WTC11 (cell line): ENCODE measurements at regions not wholly inside any gene's neighbourhood (a gene's known extent, or its start where the extent isn't known, plus 50 kb on each side); places are given as distances from the start of the nearest gene placed in this dataset.

ENCODE experiments used
- ATAC-seq: fragments of 200-7000 bp; cut with Tn5 transposase; 2 replicates; pipeline ENCODE4 v1.10.0; 2021; ENCODE audit warnings: mild to moderate bottlenecking, moderate library complexity
- CTCF ChIA-PET: fragments of 300-600 bp; sonication (Branson Sonifier 250); formaldehyde crosslinking; loops from one replicate; lab custom pipeline; 2021; ENCODE audit warnings: antibody characterized with exemption; lab: Charles Lee
- POLR2A ChIA-PET: fragments of 350-600 bp; sonication (Branson Sonifier 250); formaldehyde crosslinking; loops from one replicate; lab custom pipeline; 2021; ENCODE audit warnings: antibody characterized with exemption; lab: Charles Lee
- DNase-seq: peaks from one replicate; pipeline ENCODE4 v3.0.0; 2021; ENCODE audit warnings: low spot score
- H3K27ac Mint-ChIP-seq: 2 replicates; pipeline ENCODE4 v1.8.0; 2021; ENCODE audit warnings: mixed read lengths
- H3K27me3 Mint-ChIP-seq: 2 replicates; pipeline ENCODE4 v1.8.0; 2021; ENCODE audit warnings: low read depth, mild to moderate bottlenecking, moderate library complexity, mixed read lengths
- H3K36me3 Mint-ChIP-seq: 2 replicates; pipeline ENCODE4 v1.8.0; 2021; ENCODE audit warnings: mixed read lengths
- H3K4me1 Mint-ChIP-seq: 2 replicates; pipeline ENCODE4 v1.8.0; 2022; ENCODE audit warnings: mixed read lengths
- H3K4me3 Mint-ChIP-seq: 2 replicates; pipeline ENCODE4 v1.8.0; 2021; ENCODE audit warnings: mild to moderate bottlenecking, moderate library complexity, mixed read lengths
- H3K9me3 Mint-ChIP-seq: 2 replicates; pipeline ENCODE4 v1.8.0; 2021; ENCODE audit warnings: mixed read lengths
- ATF3 ChIP-seq: sonication (generic); formaldehyde crosslinking; conservative IDR thresholded peaks from 2 replicates; pipeline ENCODE4 v1.8.1; 2022; ENCODE audit warnings: mild to moderate bottlenecking, missing genetic modification reagents
- ELF4 ChIP-seq: sonication (generic); formaldehyde crosslinking; IDR thresholded peaks from 2 replicates; pipeline ENCODE4 v1.8.1; 2022; ENCODE audit warnings: low read depth, mild to moderate bottlenecking, moderate library complexity, missing genetic modification reagents
- ESRRA ChIP-seq: sonication (generic); formaldehyde crosslinking; IDR thresholded peaks from 2 replicates; pipeline ENCODE4 v1.8.1; 2022; ENCODE audit warnings: mild to moderate bottlenecking, missing genetic modification reagents, borderline replicate concordance
- FOXK1 ChIP-seq: sonication (generic); formaldehyde crosslinking; IDR thresholded peaks from 2 replicates; pipeline ENCODE4 v1.8.0; 2022; ENCODE audit warnings: mild to moderate bottlenecking, moderate library complexity, missing genetic modification reagents
- PREB ChIP-seq: sonication (generic); formaldehyde crosslinking; IDR thresholded peaks from 2 replicates; pipeline ENCODE4 v1.8.1; 2022; ENCODE audit warnings: mild to moderate bottlenecking, missing genetic modification reagents, moderate library complexity, borderline replicate concordance
- STAT6 ChIP-seq: sonication (generic); formaldehyde crosslinking; conservative IDR thresholded peaks from 2 replicates; pipeline ENCODE4 v1.8.1; 2023; ENCODE audit warnings: mild to moderate bottlenecking, low read depth, missing genetic modification reagents, moderate library complexity
- TEAD4 ChIP-seq: sonication (generic); formaldehyde crosslinking; IDR thresholded peaks from 2 replicates; pipeline ENCODE4 v1.8.0; 2022; ENCODE audit warnings: mild to moderate bottlenecking, missing genetic modification reagents
- USF1 ChIP-seq: sonication (generic); formaldehyde crosslinking; IDR thresholded peaks from 2 replicates; pipeline ENCODE4 v1.8.0; 2022; ENCODE audit warnings: mild to moderate bottlenecking, missing genetic modification reagents
- ZBTB21 ChIP-seq: sonication (generic); formaldehyde crosslinking; IDR thresholded peaks from 2 replicates; pipeline ENCODE4 v1.8.1; 2023; ENCODE audit warnings: mild to moderate bottlenecking, missing genetic modification reagents, borderline replicate concordance
- ZMAT4 ChIP-seq: fragments of 250-450 bp; sonication (Bioruptor Pico); IDR thresholded peaks from 2 replicates; pipeline ENCODE4 v1.9.0; 2021; ENCODE audit warnings: mild to moderate bottlenecking
- ZNF138 ChIP-seq: sonication (generic); formaldehyde crosslinking; conservative IDR thresholded peaks from 2 replicates; pipeline ENCODE4 v1.8.1; 2022; ENCODE audit warnings: mild to moderate bottlenecking, moderate library complexity, missing genetic modification reagents
- ZNF281 ChIP-seq: sonication (generic); formaldehyde crosslinking; IDR thresholded peaks from 2 replicates; pipeline ENCODE4 v1.8.0; 2023; ENCODE audit warnings: mild to moderate bottlenecking, missing genetic modification reagents
- TF ChIP-seq, protein P1 (sequence below): sonication (generic); formaldehyde crosslinking; IDR thresholded peaks from 2 replicates; pipeline ENCODE4 v1.8.1; 2023; ENCODE audit warnings: mild to moderate bottlenecking, missing genetic modification reagents, moderate library complexity
- TF ChIP-seq, protein P2 (sequence below): sonication (generic); formaldehyde crosslinking; IDR thresholded peaks from 2 replicates; pipeline ENCODE4 v1.8.0; 2022; ENCODE audit warnings: mild to moderate bottlenecking, missing genetic modification reagents
- TF ChIP-seq, protein P3 (sequence below): fragments of 250-450 bp; sonication (Bioruptor Pico); IDR thresholded peaks from 2 replicates; pipeline ENCODE4 v1.9.0; 2021; ENCODE audit warnings: mild to moderate bottlenecking
- TF ChIP-seq, protein P4 (sequence below): sonication (generic); formaldehyde crosslinking; IDR thresholded peaks from 2 replicates; pipeline ENCODE4 v1.8.1; 2022; ENCODE audit warnings: missing genetic modification reagents, borderline replicate concordance

DNA sequence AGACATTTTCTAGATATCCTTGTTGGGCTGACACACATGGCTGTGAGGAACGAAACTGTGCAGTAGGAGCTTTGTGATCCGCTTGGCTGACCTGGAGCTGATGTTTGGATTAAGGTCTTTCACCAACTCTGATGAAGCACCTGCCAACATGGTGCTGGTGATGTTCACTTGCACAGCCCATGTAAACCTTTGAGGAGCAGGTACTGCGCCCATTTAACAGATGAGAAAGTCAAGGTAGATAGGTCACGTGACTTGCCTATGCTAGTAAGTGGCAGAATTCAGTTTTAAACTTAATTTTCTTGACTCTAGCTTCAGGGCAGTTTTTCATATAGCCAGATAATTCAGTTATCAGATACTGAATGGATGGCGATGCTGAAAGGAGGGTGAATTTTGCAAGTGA, 351.9 kb downstream of the RPS24 start:
- Mint-ChIP-seq H3K4me1 (peaks cover 5% of the 10 kb centered on the region), H3K27ac (no peak overlapping the region), H3K27me3 (no peaks in the 10 kb centered on the region; the same call in 1 of the 2 replicates), H3K36me3 (no peaks in the 10 kb centered on the region), H3K9me3 (peaks cover 5% of the 10 kb centered on the region; the same call in 1 of the 2 replicates), H3K4me3 (no peak overlapping the region)
- ChIA-PET POLR2A (no interaction called here), CTCF (no interaction called here)
- DNase-seq (no peak), ATAC-seq (no peak)
- no peak for TF ChIP-seq STAT6 (CRISPR knock-in tag)
- no peak for TF ChIP-seq ZBTB21 (CRISPR knock-in tag)
- no peak for TF ChIP-seq USF1
- no peak for TF ChIP-seq ATF3 (CRISPR knock-in tag)
- TF ChIP-seq, protein P1, sequence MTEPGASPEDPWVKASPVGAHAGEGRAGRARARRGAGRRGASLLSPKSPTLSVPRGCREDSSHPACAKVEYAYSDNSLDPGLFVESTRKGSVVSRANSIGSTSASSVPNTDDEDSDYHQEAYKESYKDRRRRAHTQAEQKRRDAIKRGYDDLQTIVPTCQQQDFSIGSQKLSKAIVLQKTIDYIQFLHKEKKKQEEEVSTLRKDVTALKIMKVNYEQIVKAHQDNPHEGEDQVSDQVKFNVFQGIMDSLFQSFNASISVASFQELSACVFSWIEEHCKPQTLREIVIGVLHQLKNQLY (CRISPR knock-in tag) = no peak
- no peak for TF ChIP-seq TEAD4 (CRISPR knock-in tag)
- TF ChIP-seq PREB = no peak
- TF ChIP-seq, protein P2, sequence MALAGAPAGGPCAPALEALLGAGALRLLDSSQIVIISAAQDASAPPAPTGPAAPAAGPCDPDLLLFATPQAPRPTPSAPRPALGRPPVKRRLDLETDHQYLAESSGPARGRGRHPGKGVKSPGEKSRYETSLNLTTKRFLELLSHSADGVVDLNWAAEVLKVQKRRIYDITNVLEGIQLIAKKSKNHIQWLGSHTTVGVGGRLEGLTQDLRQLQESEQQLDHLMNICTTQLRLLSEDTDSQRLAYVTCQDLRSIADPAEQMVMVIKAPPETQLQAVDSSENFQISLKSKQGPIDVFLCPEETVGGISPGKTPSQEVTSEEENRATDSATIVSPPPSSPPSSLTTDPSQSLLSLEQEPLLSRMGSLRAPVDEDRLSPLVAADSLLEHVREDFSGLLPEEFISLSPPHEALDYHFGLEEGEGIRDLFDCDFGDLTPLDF (CRISPR knock-in tag) = no peak
- no peak for TF ChIP-seq ZNF138 (CRISPR knock-in tag)
- no peak for TF ChIP-seq ESRRA
- no peak for TF ChIP-seq ZMAT4 (CRISPR knock-in tag)
- TF ChIP-seq FOXK1 = no peak
- TF ChIP-seq ELF4 = no peak
- TF ChIP-seq, protein P3, sequence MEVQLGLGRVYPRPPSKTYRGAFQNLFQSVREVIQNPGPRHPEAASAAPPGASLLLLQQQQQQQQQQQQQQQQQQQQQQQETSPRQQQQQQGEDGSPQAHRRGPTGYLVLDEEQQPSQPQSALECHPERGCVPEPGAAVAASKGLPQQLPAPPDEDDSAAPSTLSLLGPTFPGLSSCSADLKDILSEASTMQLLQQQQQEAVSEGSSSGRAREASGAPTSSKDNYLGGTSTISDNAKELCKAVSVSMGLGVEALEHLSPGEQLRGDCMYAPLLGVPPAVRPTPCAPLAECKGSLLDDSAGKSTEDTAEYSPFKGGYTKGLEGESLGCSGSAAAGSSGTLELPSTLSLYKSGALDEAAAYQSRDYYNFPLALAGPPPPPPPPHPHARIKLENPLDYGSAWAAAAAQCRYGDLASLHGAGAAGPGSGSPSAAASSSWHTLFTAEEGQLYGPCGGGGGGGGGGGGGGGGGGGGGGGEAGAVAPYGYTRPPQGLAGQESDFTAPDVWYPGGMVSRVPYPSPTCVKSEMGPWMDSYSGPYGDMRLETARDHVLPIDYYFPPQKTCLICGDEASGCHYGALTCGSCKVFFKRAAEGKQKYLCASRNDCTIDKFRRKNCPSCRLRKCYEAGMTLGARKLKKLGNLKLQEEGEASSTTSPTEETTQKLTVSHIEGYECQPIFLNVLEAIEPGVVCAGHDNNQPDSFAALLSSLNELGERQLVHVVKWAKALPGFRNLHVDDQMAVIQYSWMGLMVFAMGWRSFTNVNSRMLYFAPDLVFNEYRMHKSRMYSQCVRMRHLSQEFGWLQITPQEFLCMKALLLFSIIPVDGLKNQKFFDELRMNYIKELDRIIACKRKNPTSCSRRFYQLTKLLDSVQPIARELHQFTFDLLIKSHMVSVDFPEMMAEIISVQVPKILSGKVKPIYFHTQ = no peak
- TF ChIP-seq, protein P4, sequence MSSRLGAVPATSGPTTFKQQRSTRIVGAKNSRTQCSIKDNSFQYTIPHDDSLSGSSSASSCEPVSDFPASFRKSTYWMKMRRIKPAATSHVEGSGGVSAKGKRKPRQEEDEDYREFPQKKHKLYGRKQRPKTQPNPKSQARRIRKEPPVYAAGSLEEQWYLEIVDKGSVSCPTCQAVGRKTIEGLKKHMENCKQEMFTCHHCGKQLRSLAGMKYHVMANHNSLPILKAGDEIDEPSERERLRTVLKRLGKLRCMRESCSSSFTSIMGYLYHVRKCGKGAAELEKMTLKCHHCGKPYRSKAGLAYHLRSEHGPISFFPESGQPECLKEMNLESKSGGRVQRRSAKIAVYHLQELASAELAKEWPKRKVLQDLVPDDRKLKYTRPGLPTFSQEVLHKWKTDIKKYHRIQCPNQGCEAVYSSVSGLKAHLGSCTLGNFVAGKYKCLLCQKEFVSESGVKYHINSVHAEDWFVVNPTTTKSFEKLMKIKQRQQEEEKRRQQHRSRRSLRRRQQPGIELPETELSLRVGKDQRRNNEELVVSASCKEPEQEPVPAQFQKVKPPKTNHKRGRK (CRISPR knock-in tag) = no peak
- no peak for TF ChIP-seq ZNF281 (CRISPR knock-in tag)
